Naive thymus-derived CD4-positive, alpha-beta T cell (primary cell): ENCODE measurements at regions not wholly inside any gene's neighbourhood (a gene's known extent, or its start where the extent isn't known, plus 50 kb on each side); places are given as distances from the start of the nearest gene placed in this dataset.

Experiments
- ATAC-seq: fragments of 150-1000 bp; cut with Tn5 transposase; 2 replicates; pipeline ENCODE4 v1.10.0; 2021; ENCODE audit warnings: mild to moderate bottlenecking, moderate library complexity
- CTCF ChIA-PET: fragments of 350-600 bp; sonication (Branson Sonifier 250); formaldehyde crosslinking; loops from one replicate; lab custom pipeline; 2021; ENCODE audit warnings: antibody characterized with exemption; lab: Charles Lee
- POLR2A ChIA-PET: fragments of 350-600 bp; sonication (Branson Sonifier 250); formaldehyde crosslinking; loops from one replicate; lab custom pipeline; 2021; ENCODE audit warnings: antibody characterized with exemption, inconsistent platforms; lab: Charles Lee
- DNase-seq, 9 donors: peaks; one replicate each; pipeline versions ENCODE4 v3.0.0 to v3.0.0-alpha.2; 2020 to 2022; ENCODE audit warnings: mixed read lengths in 1 of 9
- H3K27ac ChIP-seq: one replicate; pipeline ENCODE4 v1.7.0; 2013; ENCODE audit warnings: mild to moderate bottlenecking, low read depth, low read length, moderate library complexity
- H3K27me3 ChIP-seq, 2 donors: one replicate each; pipeline ENCODE4 v1.7.0; 2013; ENCODE audit warnings: low read length in 2 of 2, mild to moderate bottlenecking in 2 of 2, moderate library complexity in 2 of 2; ENCODE audit not compliant: control insufficient read depth in 2 of 2, insufficient read depth in 2 of 2
- H3K36me3 ChIP-seq, 3 experiments: 1 replicate in 2 of 3; 2 replicates in 1 of 3; pipeline ENCODE4 v1.7.0; 2013; ENCODE audit warnings: low read length in 3 of 3, mild to moderate bottlenecking in 3 of 3, moderate library complexity in 1 of 3; ENCODE audit not compliant: insufficient read depth in 3 of 3, control insufficient read depth in 2 of 3
- H3K4me1 ChIP-seq, 2 donors: one replicate each; pipeline ENCODE4 v1.7.0; 2013; ENCODE audit warnings: low read length in 2 of 2, mild to moderate bottlenecking in 2 of 2, moderate library complexity in 1 of 2; ENCODE audit not compliant: control insufficient read depth in 2 of 2, insufficient read depth in 2 of 2
- H3K4me3 ChIP-seq: 2 replicates; pipeline ENCODE4 v1.7.0; 2013; ENCODE audit warnings: mild to moderate bottlenecking, low read length
- H3K9me3 ChIP-seq, 3 experiments: 1 replicate in 2 of 3; 2 replicates in 1 of 3; pipeline ENCODE4 v1.7.0; 2013; ENCODE audit warnings: low read length in 3 of 3; ENCODE audit not compliant: control insufficient read depth in 2 of 3
- H3K27ac Mint-ChIP-seq, 9 donors: one replicate each; pipeline ENCODE4 v1.8.0; 2020 to 2022; ENCODE audit warnings: mixed read lengths in 9 of 9, mild to moderate bottlenecking in 8 of 9, moderate library complexity in 5 of 9, inconsistent platforms in 2 of 9
- H3K27me3 Mint-ChIP-seq, 5 donors: one replicate each; pipeline ENCODE4 v1.8.0; 2021 to 2022; ENCODE audit warnings: mixed read lengths in 5 of 5, mild to moderate bottlenecking in 1 of 5
- H3K36me3 Mint-ChIP-seq, 5 donors: one replicate each; pipeline ENCODE4 v1.8.0; 2020 to 2022; ENCODE audit warnings: mixed read lengths in 5 of 5, mild to moderate bottlenecking in 3 of 5, inconsistent platforms in 1 of 5
- H3K4me1 Mint-ChIP-seq, 7 donors: one replicate each; pipeline ENCODE4 v1.8.0; 2020 to 2022; ENCODE audit warnings: mixed read lengths in 7 of 7, mild to moderate bottlenecking in 3 of 7, inconsistent platforms in 1 of 7
- H3K4me3 Mint-ChIP-seq, 10 donors: one replicate each; pipeline ENCODE4 v1.8.0; 2020 to 2022; ENCODE audit warnings: mild to moderate bottlenecking in 10 of 10, mixed read lengths in 10 of 10, moderate library complexity in 6 of 10, inconsistent platforms in 2 of 10
- H3K9me3 Mint-ChIP-seq, 11 donors: one replicate each; pipeline ENCODE4 v1.8.0; 2020 to 2022; ENCODE audit warnings: mixed read lengths in 11 of 11, mild to moderate bottlenecking in 4 of 11, inconsistent platforms in 1 of 11, moderate library complexity in 1 of 11
- intact Hi-C, 2 donors: fragments of 100-400 bp; cut with micrococcal nuclease; formaldehyde crosslinking; loops; one replicate each; pipeline ENCODE4 v1.15.1; 2023

DNA sequence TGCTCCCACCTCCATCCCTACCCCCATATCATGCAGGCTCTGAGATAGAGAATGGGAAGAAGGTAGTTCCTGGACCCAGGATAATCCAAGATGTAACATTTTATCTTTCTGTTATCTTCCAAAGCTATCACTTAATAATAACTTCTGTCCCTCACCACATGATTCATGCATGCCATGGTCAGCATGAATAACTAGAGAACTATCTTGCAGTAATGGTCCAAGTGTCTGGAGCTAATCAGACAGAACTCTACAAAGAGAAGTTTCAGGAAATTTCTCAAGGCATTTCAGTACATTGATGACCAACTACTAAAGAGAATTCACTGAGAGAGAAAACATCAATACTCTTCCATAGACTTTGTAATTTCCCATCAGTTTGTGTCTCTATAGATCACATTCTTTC lies 1469.7 kb upstream of the PIK3C3 start:
- no peaks in the 10 kb centered on the region for H3K36me3 Mint-ChIP-seq

DNA sequence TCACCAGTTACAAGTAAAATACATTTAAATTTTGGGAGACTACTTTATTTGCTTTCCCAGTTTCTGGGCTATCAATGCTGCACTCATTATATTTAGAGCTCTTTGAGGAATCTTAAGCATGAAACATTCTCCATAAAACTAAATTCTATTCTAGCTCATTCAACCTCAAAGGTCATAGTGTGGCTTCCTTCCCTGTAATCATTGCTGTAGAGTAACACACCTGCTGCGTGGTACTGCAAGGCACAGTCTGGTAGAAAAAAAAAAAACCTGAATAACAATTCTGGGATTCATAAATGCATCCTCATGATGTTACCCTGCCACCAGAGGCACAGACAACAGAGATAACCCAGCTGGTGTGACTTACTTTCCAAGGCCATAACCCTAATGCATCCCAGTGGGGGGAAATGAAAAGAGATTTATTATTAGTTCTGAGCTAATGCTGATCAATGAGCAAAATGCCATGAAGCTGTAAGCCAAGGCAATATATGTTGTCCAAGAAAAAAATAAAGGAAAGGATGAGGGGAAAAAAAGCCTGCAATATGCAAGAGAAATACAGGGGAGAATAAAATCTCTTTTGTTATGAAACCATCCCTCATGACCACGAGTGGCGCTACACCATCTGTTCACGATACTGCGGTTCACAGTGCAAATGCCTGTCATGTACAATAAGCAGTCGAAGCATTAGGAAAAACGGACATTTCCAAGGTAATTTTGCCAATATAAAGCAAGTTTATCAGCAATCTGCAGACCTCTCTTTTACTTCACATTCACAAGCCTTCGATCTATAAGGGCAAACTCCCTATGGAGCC lies 1481.6 kb upstream of the PIK3C3 start:
- Histone ChIP-seq H3K27ac (no peak overlapping the region), H3K36me3 (no peaks in the 10 kb centered on the region), H3K9me3 (no peaks in the 10 kb centered on the region), H3K27me3 (no peaks in the 10 kb centered on the region), H3K4me1 (no peaks in the 10 kb centered on the region), H3K4me3 (no peak overlapping the region)
- intact Hi-C loops, result no loop called here
- POLR2A ChIA-PET, result no interaction called here
- H3K4me3 Mint-ChIP-seq, result no peak overlapping the region
- H3K27me3 Mint-ChIP-seq, result no peaks in the 10 kb centered on the region
- CTCF ChIA-PET, result no interaction called here
- H3K27ac Mint-ChIP-seq, result no peak overlapping the region
- DNase-seq (no peak), ATAC-seq (no peak)
- peaks cover 1 to 46% (median 8%) of the 10 kb centered on the region in 11 donors for H3K9me3 Mint-ChIP-seq
- no peaks in the 10 kb centered on the region for H3K36me3 Mint-ChIP-seq
- H3K4me1 Mint-ChIP-seq, result no peaks in the 10 kb centered on the region

More for the DNA sequence above, 1469.7 kb upstream of the PIK3C3 start:
- H3K9me3 ChIP-seq, result peaks cover 0 to 4% (median 0%) of the 10 kb centered on the region in 3 experiments
- no peaks in the 10 kb centered on the region for H3K4me1 Mint-ChIP-seq
- intact Hi-C loops, result no loop called here
- DNase-seq, result no peak
- H3K36me3 ChIP-seq, result no peaks in the 10 kb centered on the region
- H3K4me1 ChIP-seq, result no peaks in the 10 kb centered on the region
- no peaks in the 10 kb centered on the region for H3K27me3 Mint-ChIP-seq
- POLR2A ChIA-PET, result no interaction called here
- H3K27ac Mint-ChIP-seq, result no peak overlapping the region
- peaks cover 0 to 22% (median 5%) of the 10 kb centered on the region in 11 donors for H3K9me3 Mint-ChIP-seq
- H3K4me3 Mint-ChIP-seq, result no peak overlapping the region
- H3K27me3 ChIP-seq, result no peaks in the 10 kb centered on the region
- H3K27ac ChIP-seq, result no peak overlapping the region
- H3K4me3 ChIP-seq, result no peak overlapping the region
- ATAC-seq, result no peak
- CTCF ChIA-PET, result no interaction called here

DNA sequence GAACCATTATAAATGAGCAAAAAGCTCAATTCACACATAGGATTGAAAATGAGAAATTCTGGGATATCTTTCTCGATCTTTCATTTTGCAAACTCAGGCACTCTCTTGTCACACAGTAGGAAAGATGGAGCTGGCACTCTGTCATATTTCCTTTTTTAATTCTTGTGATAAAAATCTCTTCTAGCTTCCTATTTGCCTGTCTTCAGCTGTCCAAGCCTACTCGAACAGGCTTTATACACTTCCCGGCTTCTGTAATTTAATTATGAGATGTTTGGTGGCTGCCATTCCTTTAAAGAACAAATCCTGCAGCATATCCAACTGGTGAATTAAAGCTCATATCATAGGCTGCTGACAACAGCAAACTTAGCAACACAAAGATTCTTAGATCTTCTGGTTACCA lies 1484.3 kb upstream of the PIK3C3 start:
- no peak for ATAC-seq
- Histone ChIP-seq H3K9me3 (no peaks in the 10 kb centered on the region), H3K27me3 (no peaks in the 10 kb centered on the region), H3K4me3 (no peak overlapping the region), H3K36me3 (no peaks in the 10 kb centered on the region), H3K27ac (no peak overlapping the region), H3K4me1 (no peaks in the 10 kb centered on the region)
- Mint-ChIP-seq H3K9me3 (peaks cover 2 to 47% (median 6%) of the 10 kb centered on the region in 11 donors), H3K4me1 (no peaks in the 10 kb centered on the region), H3K27ac (no peak overlapping the region), H3K27me3 (no peaks in the 10 kb centered on the region), H3K4me3 (no peak overlapping the region), H3K36me3 (no peaks in the 10 kb centered on the region)
- intact Hi-C loops, result no loop called here
- ChIA-PET CTCF (no interaction called here), POLR2A (no interaction called here)
- no peak for DNase-seq

DNA sequence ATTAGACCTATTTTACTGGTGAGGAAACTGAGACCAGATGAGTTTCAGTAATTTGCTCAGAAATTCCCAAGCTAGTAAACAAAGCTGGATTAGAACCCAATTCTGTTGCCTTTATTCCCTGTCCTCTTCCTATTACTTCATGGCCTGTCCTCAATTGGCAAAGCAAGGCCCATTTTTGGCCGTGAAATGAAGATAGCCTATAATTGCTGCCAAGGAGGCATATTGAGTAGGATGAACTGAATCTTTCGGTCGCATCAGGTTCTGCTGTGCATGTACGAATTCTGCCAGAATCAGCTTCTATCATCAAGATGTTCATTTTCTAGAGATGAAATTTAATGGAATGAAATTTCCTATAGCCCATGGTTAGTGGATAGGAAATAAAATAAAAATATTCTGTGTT lies 1485.2 kb upstream of the PIK3C3 start:
- H3K9me3 Mint-ChIP-seq, result peaks cover 3 to 47% (median 6%) of the 10 kb centered on the region in 11 donors
- Histone ChIP-seq H3K9me3 (no peaks in the 10 kb centered on the region), H3K36me3 (no peaks in the 10 kb centered on the region), H3K4me3 (no peak overlapping the region), H3K27me3 (no peaks in the 10 kb centered on the region), H3K27ac (no peak overlapping the region), H3K4me1 (no peaks in the 10 kb centered on the region)
- intact Hi-C loops, result no loop called here
- no peaks in the 10 kb centered on the region for H3K36me3 Mint-ChIP-seq
- POLR2A ChIA-PET, result no interaction called here
- CTCF ChIA-PET, result no interaction called here
- no peak for DNase-seq
- no peak overlapping the region for H3K27ac Mint-ChIP-seq
- H3K4me1 Mint-ChIP-seq, result no peaks in the 10 kb centered on the region
- ATAC-seq, result no peak
- no peaks in the 10 kb centered on the region for H3K27me3 Mint-ChIP-seq
- H3K4me3 Mint-ChIP-seq, result no peak overlapping the region

GRCh38 chr18:40469316-40469715 lies 1485.7 kb upstream of the PIK3C3 start:
- H3K9me3 Mint-ChIP-seq, result peaks cover 2 to 46% (median 6%) of the 10 kb centered on the region in 11 donors

GRCh38 chr18:40464032-40464431 lies 1491.0 kb upstream of the PIK3C3 start:
- Mint-ChIP-seq H3K36me3 (no peaks in the 10 kb centered on the region), H3K27ac (no peak overlapping the region), H3K27me3 (no peaks in the 10 kb centered on the region), H3K4me3 (no peak overlapping the region), H3K4me1 (no peaks in the 10 kb centered on the region), H3K9me3 (peaks cover 0 to 24% (median 5%) of the 10 kb centered on the region in 11 donors)
- CTCF ChIA-PET, result interaction anchor here (0.5 kb wide), 1 partner anchor 11 kb away, joined by 3 read pairs; no protein-coding TSS in a partner anchor
- no peaks in the 10 kb centered on the region for H3K27me3 ChIP-seq
- H3K4me1 ChIP-seq, result no peaks in the 10 kb centered on the region
- POLR2A ChIA-PET, result no interaction called here
- no peaks in the 10 kb centered on the region for H3K36me3 ChIP-seq
- intact Hi-C loops, result no loop called here
- H3K9me3 ChIP-seq, result no peaks in the 10 kb centered on the region
- no peak overlapping the region for H3K27ac ChIP-seq
- DNase-seq, result no peak
- no peak overlapping the region for H3K4me3 ChIP-seq
- ATAC-seq, result no peak

More at GRCh38 chr18:40469316-40469715, 1485.7 kb upstream of the PIK3C3 start:
- Mint-ChIP-seq H3K36me3 (no peaks in the 10 kb centered on the region), H3K4me3 (no peak overlapping the region), H3K27me3 (no peaks in the 10 kb centered on the region), H3K4me1 (no peaks in the 10 kb centered on the region), H3K27ac (no peak overlapping the region)
- Histone ChIP-seq H3K9me3 (no peaks in the 10 kb centered on the region), H3K36me3 (no peaks in the 10 kb centered on the region), H3K27me3 (no peaks in the 10 kb centered on the region), H3K4me1 (no peaks in the 10 kb centered on the region), H3K27ac (no peak overlapping the region), H3K4me3 (no peak overlapping the region)
- CTCF ChIA-PET, result no interaction called here
- POLR2A ChIA-PET, result no interaction called here
- no peak for DNase-seq
- intact Hi-C loops, result no loop called here
- ATAC-seq, result no peak

GRCh38 chr18:40453903-40454302 lies 1501.1 kb upstream of the PIK3C3 start:
- H3K4me1 Mint-ChIP-seq, result peaks cover 0 to 2% (median 0%) of the 10 kb centered on the region in 7 donors
- Histone ChIP-seq H3K27ac (no peak overlapping the region), H3K9me3 (no peaks in the 10 kb centered on the region), H3K36me3 (no peaks in the 10 kb centered on the region), H3K27me3 (no peaks in the 10 kb centered on the region), H3K4me1 (no peaks in the 10 kb centered on the region), H3K4me3 (no peak overlapping the region)
- peaks cover 0 to 36% (median 10%) of the 10 kb centered on the region in 11 donors for H3K9me3 Mint-ChIP-seq
- H3K36me3 Mint-ChIP-seq, result peaks cover 0 to 6% (median 0%) of the 10 kb centered on the region in 5 donors
- ATAC-seq (no peak), DNase-seq (no peak)
- intact Hi-C loops, result no loop called here
- H3K4me3 Mint-ChIP-seq, result no peak overlapping the region
- CTCF ChIA-PET, result no interaction called here
- POLR2A ChIA-PET, result no interaction called here
- no peaks in the 10 kb centered on the region for H3K27me3 Mint-ChIP-seq
- no peak overlapping the region for H3K27ac Mint-ChIP-seq
